Stimulated activated CD8-positive, alpha-beta memory T cell treated with anti-CD3 and anti-CD28 coated beads, Interleukin-15, amount 100 ng/mL, for 4 hours (primary cell): ENCODE measurements at regions not wholly inside any gene's neighbourhood (a gene's known extent, or its start where the extent isn't known, plus 50 kb on each side); places are given as distances from the start of the nearest gene placed in this dataset.

ENCODE experiments used
- DNase-seq, 2 donors: peaks; one replicate each; pipeline ENCODE4 v3.0.0-alpha.2; 2020; ENCODE audit warnings: low read depth in 2 of 2

DNA sequence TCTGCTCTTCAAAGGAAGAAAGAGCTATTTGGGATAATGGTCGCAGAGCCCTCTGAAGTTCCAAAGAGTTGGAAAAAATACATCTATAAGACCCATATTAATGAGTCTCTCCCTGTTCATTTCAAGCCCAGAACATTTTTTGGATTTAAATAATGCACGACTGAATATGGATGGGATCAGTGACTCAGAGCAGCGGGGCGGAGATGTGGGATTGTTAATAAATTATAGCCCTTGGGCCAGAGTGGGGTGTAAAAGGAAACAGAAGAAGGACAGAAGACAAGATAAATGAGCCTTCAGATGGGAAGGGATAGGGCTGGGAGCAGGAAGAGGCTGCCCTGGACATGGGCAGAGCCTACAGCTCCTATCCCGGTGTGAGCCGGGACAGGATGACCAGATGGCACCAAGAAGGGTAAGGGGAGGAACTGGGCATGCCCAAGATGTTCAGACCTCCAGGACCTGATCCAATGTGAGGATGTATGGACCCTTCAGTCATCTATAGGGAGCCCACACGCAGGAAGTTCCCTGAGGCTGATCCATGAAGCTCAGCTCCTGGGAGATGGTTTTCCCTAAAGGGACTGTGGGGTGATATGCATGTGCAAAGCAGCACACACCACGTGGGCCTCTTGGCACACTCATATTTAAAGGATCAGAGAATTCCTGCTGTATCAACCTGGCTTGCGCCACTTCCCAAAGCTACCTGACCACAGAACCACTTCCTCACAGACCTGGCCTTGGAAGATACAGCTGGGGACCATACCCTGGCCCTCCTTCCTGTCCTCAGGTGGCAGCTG, 96.1 kb upstream of the PLXNA4 start:
- no peak for DNase-seq

DNA sequence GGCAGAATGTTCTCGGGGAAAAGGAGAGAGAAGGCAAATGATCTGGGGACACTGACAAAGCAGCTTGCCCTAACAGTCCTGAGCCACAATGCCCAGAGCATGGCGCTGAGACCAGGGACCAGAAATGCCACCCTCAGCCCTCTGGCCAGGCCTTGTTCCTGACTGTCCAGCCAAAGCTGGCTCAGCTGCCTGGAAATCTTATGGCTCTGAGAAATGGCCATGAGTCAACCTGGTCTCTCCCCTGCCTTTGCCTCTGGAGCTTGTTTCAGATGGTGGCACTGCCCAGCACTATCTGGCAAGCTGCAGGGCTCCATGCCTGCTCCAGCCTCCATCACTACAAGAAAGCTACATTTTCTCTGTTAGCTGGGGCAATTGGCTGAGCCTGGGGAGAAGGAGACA, 90.5 kb upstream of the PLXNA4 start:
- no peak for DNase-seq

DNA sequence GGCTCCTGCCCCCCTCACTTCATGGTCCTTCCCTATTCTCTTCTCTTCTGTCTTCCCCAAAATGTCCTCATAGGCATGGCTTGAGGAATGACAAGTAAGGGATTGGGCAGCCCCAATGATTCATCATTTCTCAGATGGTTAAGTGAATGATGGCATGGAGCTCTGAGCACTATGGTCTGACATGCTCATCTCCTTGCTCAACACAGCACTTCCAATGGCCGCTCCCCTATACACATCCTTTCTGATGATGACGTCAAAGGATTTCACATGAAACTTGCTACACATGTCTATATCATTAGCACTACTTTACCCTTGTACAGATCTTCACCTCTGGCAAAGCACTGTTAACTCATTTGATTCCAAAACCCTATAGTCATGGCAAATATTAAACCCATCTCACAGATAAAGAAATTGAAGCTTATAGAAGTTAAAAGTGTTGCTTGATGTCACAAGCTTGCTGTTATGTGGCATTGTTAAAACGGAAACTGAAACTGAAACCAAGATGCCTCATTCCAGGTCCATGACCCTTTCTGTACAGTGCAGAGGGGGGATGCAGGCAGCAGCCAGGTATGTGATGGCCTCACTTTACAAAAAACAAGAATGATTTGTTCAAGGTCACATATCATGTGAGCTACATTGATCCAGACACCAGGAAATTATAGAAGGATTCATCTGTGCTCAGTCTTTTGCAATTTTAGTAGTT, 90.0 kb upstream of the PLXNA4 start:
- DNase-seq: no peak

DNA sequence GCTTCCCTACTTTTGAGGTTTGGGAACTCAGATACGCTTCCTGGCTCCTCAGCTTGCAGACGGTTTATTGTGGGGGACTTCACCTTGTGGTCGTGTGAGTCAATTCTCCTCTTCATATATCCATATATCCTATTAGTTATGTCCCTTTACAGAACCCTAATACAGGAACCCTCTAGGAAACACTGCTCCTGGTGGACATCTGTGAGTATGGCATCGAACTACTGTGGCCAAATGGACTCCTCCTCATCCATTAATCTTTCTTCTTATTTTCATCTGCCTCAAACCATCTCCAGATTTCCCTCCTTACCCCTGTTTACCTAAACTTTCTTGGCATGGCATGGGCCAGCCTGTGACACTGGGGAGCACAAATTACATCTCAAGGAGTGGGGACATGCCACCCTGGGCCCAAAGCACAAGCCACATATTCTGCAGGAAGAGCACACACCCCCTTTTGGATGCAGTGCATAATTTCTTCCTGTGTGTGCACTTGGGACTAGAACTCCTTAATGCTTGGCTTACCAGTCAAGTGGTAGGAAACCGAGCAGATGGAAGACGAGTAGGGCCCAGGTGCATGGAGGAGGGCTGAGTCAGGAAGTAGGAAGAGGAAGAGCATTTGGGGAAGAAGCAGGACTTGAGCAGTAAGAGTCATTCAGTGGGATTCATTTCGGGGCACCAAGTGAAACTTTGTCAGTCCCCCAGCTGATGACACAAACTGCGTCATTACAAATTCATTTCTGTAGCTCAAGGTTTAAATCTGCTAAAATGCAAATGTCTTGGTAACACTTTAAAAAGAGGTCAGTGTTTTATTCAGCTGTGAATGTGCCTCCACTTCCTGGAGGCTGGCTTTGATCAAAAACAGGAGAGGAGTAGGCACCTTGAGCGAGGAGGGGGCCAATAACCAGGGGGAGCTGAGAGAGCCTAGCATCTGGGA, 80.8 kb upstream of the PLXNA4 start:
- DNase-seq: no peak

DNA sequence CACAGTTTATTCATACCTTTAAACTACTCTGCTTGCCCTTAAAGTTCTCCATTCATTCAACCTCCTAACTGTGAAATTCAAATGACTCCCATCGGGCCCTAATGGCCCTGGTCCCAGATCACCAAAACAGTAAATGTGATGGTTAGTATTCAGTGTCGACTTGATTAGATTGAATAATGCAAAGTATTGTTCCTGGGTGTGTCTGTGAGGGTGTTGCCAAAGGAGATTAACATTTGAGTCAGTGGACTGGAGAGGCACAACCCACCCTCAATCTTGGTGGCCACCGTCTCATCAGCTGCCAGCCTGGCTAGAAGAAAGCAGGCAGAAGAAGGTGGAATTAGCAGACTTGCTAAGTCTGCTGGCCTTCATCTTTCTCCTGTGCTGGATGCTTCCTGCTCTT, 80.1 kb upstream of the PLXNA4 start:
- no peak for DNase-seq

DNA sequence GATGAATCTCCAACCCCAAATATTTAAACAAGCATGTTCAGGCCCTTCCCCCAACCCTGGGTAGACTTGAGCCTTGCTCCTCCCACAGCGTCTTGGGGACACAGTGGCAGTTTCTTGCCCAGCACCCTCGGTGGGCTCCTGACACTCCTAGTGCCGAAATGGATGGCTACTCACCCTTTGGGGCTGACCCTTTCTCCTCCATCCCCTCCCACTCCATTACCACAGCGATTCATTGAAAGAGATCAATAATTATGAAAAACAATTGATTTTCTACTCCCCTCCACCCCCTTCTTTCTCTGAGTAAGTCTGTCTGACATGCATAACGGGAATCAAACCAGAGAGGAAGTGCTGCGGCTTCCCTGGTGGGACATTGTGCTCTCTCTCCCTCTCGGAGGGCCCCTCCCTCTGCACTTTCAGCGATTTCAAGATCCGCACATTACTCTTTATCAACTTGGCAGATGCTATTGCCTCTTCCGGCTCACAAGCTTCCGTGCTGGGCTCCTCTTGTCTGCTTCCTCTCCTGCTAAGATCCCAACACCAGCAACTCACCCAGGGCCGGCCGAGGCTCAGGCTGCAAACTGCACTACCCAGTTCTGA, 79.0 kb upstream of the PLXNA4 start:
- peak in 1 of 2 donors; percentile 16 for DNase-seq

DNA sequence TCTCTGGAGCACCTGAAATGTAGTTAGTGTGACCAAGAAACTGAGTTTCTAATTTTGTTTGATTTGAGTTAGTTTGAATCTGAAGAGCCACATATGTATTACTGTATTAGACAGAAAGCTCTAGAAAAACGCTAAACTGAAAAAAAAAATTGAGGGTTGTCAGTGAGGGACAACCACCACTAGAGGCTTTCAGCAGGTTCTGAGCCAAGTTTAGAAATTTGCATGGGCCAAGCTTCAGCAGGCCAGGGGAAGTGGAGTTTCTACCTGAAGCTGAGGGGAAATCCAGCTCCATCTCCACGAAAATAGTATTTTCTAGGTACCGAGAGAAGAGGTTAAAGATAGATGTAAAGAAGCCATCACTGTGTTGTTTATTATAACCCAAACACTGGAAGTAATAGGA, 77.9 kb upstream of the PLXNA4 start:
- no peak for DNase-seq

DNA sequence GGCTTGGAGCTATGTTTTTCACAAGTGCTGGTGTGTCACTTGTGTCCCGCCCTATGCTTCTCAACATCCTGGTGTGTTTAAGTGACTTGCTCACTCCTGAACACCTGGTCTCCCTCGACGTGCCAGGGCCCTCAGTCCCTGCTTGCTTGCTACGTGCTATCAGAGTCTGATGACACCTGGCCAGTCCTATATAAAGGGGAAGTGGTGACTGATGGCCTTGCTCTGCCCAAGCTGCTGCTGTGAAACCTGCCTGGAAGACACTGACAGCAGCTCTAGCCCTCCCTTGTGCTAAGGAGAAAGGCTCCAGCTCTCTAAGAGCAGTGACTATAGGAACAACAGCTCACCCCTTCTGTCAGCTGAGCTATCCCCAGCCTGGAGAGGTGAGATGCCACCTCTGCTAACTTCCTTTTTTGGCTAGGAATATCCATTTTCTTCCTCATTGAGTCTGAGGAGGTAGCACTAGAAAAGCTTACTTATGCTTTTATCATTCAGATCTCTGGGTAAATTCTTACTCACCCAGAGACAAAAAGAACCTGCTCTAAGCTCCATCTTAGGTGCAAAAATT, 77.2 kb upstream of the PLXNA4 start:
- DNase-seq: no peak

DNA sequence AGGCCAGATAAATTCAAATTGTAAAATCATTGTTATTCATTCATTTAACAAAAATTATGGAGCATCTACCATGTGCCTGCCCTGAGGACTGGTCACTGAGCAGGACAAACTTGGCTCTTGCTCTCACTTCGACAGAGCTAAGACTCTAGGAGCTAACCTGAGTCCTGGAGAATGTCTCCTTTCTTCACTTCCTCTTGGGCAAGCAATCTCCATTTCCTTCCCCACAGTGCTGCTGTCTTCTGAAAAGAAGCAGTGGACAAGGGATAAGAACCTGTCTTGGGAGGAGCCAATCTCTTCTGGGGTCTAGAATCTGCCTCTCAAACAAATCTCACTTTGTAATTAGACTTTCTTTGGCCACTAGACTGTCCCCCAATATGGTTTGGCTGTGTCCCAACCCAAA, 76.2 kb upstream of the PLXNA4 start:
- no peak for DNase-seq

DNA sequence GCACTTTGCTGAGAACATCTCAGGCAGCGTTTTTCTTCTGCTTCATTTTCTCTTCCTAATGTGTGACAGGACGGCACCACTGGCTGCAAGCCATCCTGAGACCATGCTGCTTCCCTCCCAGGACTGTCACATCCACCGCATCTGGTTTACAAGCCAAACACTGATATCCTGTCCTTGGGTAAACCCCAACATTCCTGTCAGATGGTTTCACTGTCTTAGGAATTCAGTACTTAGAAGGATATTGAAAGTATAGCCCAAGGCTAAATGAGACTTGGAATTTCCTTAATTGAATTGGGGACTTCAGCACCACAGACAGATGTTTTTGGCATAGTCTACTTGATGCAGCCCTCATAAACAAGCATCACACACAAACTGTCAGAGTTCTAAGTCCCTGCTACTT, 74.2 kb upstream of the PLXNA4 start:
- no peak for DNase-seq

DNA sequence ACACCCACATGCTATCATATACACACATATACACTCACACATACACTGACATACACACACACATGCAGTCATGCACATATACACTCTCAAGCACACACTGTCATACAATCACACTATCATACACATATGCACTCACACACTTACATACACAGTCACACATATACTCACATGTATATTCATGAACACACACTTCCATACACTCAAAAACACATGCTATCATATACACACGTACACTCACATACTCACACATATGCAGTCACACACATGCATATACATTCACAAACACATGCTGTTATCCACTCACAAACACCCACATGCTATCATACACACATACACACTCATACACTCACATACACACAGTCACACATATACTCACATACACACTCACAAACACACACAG, 71.0 kb upstream of the PLXNA4 start:
- no peak for DNase-seq

DNA sequence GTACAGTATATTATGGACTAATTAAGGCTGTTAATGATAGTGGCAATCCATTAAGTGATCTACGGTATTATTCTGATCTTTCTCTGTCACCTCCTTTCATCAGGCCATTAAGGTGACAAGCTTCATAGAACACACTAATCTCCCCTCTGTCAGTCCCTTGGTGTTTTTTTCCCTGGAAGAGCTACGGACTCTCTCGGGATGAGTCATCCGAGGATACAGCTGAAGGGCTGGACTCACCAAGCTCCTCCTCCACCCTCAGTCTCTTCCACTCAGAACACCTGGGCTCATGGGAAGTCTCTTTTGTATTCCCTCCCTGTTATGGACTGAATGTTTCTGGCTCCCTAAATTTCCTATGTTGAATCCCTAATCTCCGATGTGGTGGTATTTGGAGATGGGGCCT, 69.8 kb upstream of the PLXNA4 start:
- no peak for DNase-seq

DNA sequence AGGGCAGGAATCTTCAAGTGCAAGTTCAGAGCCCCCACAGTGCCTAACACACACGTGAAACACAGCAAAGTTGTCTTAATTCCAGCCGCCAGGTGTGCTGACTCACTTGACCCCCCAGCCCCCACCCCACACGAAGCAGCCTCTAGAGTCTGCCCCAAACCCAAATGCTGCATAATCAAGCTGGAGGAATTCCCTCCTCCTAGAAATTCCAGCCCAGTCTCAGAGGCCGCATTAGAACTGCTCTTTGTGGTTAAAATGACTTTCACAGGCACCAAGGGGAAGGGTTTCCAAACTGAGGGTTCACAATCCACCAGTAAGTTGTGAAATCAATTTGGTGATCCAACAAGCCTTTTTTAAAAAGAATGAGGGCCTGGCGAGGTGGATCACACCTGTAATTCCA, 67.0 kb upstream of the PLXNA4 start:
- no peak for DNase-seq

DNA sequence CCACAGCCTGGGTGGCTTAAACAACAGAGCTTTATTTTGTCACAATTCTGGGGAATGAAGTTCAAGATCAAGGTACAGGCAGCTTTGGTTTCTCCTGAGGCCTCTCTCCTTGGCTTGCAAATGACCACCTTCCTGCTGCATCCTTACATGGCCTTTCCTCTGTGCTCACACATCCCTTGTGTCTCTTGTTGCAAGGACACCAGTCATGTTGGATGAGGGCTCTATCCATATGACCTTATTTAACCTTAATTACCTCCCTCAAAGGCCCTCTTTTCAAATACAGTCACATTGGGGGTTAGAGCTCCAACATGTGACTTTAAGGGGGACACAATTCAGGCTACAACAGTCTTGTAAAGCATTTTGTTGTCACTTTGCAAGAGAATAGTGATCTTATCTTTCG, 65.0 kb upstream of the PLXNA4 start:
- DNase-seq: no peak

DNA sequence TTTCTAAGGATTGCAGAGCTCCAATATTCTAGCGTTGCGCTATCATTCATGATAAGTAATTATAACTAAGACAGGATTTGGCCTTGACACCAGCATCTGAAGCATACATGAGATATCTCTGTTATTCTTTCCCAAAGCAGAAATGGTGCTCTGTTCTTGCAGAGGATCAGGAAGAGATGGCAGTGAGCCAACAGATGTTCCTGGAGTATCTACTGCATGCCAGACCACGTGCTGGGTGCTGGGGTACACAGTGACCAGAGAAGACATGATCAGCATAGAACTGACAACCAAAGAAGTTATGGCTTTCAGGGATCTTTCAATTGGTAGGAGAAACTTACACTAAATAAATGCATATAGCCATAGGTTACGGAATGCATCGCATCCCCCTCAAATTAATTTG, 63.7 kb upstream of the PLXNA4 start:
- no peak for DNase-seq

DNA sequence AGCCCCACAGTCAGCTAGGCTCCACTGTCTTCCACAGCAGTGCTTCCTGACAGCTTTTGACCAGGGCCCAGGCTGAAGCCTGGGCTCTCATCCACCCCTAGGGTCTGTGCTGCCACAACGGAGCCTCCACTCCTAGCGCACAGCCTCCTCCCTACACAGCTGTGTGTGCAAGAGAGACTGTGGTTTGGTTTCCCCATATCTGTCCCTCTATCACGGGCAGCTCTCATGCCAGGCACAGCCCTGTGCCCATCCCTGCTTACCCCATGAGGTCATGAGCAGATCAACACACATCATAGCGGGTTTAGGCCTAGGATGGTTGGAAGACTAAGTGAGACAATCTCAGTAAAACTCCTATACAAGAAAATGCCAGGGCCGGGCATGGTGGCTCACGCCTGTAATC, 61.7 kb upstream of the PLXNA4 start:
- DNase-seq: no peak

DNA sequence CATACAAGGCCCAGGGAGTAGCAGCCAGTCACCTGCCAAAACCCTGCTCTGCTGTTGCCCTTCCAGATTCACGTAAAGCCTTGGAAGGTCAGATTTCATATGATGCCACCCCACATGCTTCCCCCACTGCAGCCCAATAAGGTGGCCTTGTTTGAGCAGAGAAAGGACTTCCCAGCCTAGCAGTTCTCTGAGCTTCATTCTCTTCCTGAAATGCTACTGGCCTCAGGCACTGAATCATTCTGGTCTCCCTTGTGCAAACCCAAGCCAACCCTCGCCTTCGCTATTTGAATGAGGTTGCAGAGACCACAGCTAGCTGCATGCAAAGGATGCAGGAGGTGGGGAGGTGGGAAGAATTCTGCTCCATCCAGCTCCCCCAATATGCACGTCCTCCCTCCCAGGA, 60.3 kb upstream of the PLXNA4 start:
- no peak for DNase-seq

DNA sequence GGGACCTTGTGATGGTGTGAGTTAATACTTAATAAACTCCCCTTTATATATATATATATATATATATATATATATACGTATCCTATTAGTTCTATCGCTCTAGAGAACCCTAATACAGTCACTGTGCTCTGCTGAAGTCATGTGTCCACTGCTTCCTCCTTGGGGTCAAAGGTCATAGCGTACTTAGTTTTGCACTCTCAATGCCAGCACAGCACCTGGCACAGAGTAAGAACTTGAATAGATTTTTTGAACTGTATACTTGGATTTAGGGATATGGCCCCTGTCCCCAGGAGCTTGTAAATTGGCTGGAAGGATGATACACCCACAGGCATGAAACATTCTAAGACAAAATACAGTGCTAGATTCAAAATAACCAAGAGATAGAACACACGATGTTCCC, 58.9 kb upstream of the PLXNA4 start:
- DNase-seq: no peak

DNA sequence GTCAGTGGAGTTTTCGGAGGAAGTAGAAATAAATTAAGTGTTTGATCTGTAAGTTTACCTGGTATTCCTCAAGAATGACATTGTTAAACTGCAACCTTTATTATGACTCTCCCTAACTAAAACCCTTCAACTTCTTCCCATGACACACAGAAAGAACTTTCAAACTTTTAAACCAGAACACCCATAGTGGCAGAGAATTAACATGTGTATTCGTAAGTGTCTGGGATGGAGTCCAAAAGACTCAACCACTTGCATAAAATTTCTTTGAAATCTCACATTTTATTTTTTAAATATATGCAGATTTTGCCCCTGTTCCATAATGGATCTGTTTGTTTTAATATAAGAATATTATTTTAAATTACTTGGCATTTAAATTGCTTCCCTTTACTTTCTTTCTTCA, 54.6 kb upstream of the PLXNA4 start:
- DNase-seq: no peak
